HepG2 (cell line): ENCODE measurements at regions not wholly inside any gene's neighbourhood (a gene's known extent, or its start where the extent isn't known, plus 50 kb on each side); places are given as distances from the start of the nearest gene placed in this dataset.

ENCODE experiments used
- CERS6 ChIP-seq: sonication (generic); formaldehyde crosslinking; IDR thresholded peaks from 2 replicates; pipeline ENCODE4 v1.5.0; 2020; ENCODE audit warnings: missing genetic modification reagents
- CTCF ChIP-seq: sonication (generic); formaldehyde crosslinking; IDR thresholded peaks from 2 replicates; pipeline ENCODE4 v1.5.0; 2020; ENCODE audit warnings: mild to moderate bottlenecking, missing genetic modification reagents, moderate library complexity
- KAT7 ChIP-seq: IDR thresholded peaks from 2 replicates; pipeline ENCODE4 v1.6.1; 2018; ENCODE audit warnings: borderline replicate concordance, missing compliant biosample characterization
- MAX ChIP-seq: IDR thresholded peaks from 2 replicates; pipeline ENCODE4 v1.6.1; 2012; ENCODE audit warnings: inconsistent platforms
- NRL ChIP-seq: sonication (generic); formaldehyde crosslinking; IDR thresholded peaks from 2 replicates; pipeline ENCODE4 v1.5.0; 2020; ENCODE audit warnings: missing genetic modification reagents, mild to moderate bottlenecking, moderate library complexity, borderline replicate concordance
- RXRA ChIP-seq: sonication (generic); formaldehyde crosslinking; IDR thresholded peaks from 2 replicates; pipeline ENCODE4 v1.5.1; 2020; ENCODE audit warnings: missing genetic modification reagents
- TRIM22 ChIP-seq: fragments of 450-650 bp; IDR thresholded peaks from 2 replicates; pipeline ENCODE4 v1.6.1; 2017
- ZNF362 ChIP-seq: sonication (generic); formaldehyde crosslinking; IDR thresholded peaks from 2 replicates; pipeline ENCODE4 v1.4.0; 2020; ENCODE audit warnings: missing genetic modification reagents, mild to moderate bottlenecking, borderline replicate concordance
- ZNF460 ChIP-seq: sonication (generic); formaldehyde crosslinking; IDR thresholded peaks from 2 replicates; pipeline ENCODE4 v1.5.1; 2020; ENCODE audit warnings: missing genetic modification reagents, mild to moderate bottlenecking, borderline replicate concordance
- ZNF496 ChIP-seq: sonication (generic); formaldehyde crosslinking; IDR thresholded peaks from 2 replicates; pipeline ENCODE4 v1.8.1; 2023; ENCODE audit warnings: mild to moderate bottlenecking, moderate library complexity, missing genetic modification reagents; ENCODE audit not compliant: insufficient replicate concordance

- TF ChIP-seq CERS6 (CRISPR knock-in tag), result no peak
- TF ChIP-seq NRL (CRISPR knock-in tag), result no peak
- no peak for TF ChIP-seq ZNF460
- peak; percentile 72 for TF ChIP-seq MAX
- TF ChIP-seq CTCF (CRISPR knock-in tag), result no peak; the same call in 1 of the 2 replicates
- TF ChIP-seq ZNF362 (CRISPR knock-in tag), result peak; percentile 82; the same call in 1 of the 2 replicates
- TF ChIP-seq KAT7, result peak; percentile 91; the same call in 1 of the 2 replicates
- TF ChIP-seq RXRA, result peak; percentile 90
- no peak for TF ChIP-seq TRIM22
- no peak for TF ChIP-seq ZNF496
- TF ChIP-seq, all 625 proteins: peak for 282
Measured at GRCh38 chr3:188036375-188037194, 117.4 kb upstream of the LPP start (continued).
